ENCODE measurements at regions not wholly inside any gene's neighbourhood (a gene's known extent, or its start where the extent isn't known, plus 50 kb on each side); places are given as distances from the start of the nearest gene placed in this dataset.

- Histone ChIP-seq H3K4me1 (no peaks in the 10 kb centered on the region), H3K4me2 (no peak overlapping the region), H3K4me3 (no peak overlapping the region), H3K9me3 (no peaks in the 10 kb centered on the region), H3K27ac (no peak overlapping the region)
- 27% methylated on average over 13 of the region's 13 CpGs for WGBS (ENCODE audit: missing lambda C conversion rate)
- no peak for ATAC-seq
- ChIA-PET CTCF (interaction anchor here (11.6 kb wide), 1 partner anchor 439 kb away, joined by 321 read pairs; no protein-coding TSS in a partner anchor), POLR2A (no interaction called here)
- no peak for FAIRE-seq
- DNase-seq (ENCODE audit: low read depth in 1 of 2, low spot score in 1 of 2) = no peak
- no peak for TF ChIP-seq MYC (IDR thresholded peaks at IDR 0.05; ENCODE audit: borderline replicate concordance, low read length)
- TF ChIP-seq RCOR1 (IDR thresholded peaks at IDR 0.05; ENCODE audit: low read depth, low read length) = no peak
- no peak for TF ChIP-seq HMGXB4 (CRISPR knock-in tag; IDR thresholded peaks at IDR 0.05; ENCODE audit: borderline replicate concordance)
- TF ChIP-seq ESRRA (IDR thresholded peaks at IDR 0.05; ENCODE audit: borderline replicate concordance, low read length) = no peak
- TF ChIP-seq HEYL (CRISPR knock-in tag; IDR thresholded peaks at IDR 0.05) = no peak
These were observed 181.3 kb downstream of the IRF8 start for GRCh38 chr16:86080131-86080875.

DNA sequence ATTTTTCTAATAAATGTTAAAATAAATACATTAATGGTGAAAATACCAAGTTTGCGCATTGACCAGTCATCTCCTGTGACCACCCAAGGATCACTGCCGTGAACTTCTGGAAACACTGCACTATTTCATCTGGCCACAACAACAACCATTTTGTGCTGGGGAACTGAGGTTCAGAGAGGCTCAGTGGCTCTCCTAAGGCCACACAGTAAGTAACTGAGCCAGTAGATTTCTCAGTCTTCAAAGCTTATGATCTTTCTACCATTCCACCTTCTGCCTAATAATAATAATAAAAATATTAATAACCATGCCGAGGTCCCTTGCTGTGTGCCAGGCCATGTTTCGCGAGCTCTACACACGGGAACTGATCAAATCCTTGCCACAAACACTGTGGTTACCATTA is 182.0 kb downstream of the IRF8 start:
- WGBS (ENCODE audit: missing lambda C conversion rate) = 51% methylated on average over 6 of the region's 6 CpGs
- peak; percentile 30 for TF ChIP-seq ZFP36 (IDR thresholded peaks at IDR 0.05; ENCODE audit: borderline replicate concordance, partially characterized antibody)
- no peak for TF ChIP-seq JUN (IDR thresholded peaks at IDR 0.05)
- DNase-seq (ENCODE audit: low read depth in 1 of 2, low spot score in 1 of 2) = no peak
- Histone ChIP-seq H3K9me3 (no peaks in the 10 kb centered on the region), H3K27ac (no peak overlapping the region), H3K4me2 (no peak overlapping the region), H3K4me1 (no peaks in the 10 kb centered on the region), H3K4me3 (no peak overlapping the region)
- no peak for ATAC-seq
- POLR2A ChIA-PET = no interaction called here
- CTCF ChIA-PET = interaction anchor here (1.5 to 3.9 kb wide), 2 partner anchors 8 to 436 kb away, joined by 11 to 23 read pairs; no protein-coding TSS in a partner anchor
- FAIRE-seq = no peak

DNA sequence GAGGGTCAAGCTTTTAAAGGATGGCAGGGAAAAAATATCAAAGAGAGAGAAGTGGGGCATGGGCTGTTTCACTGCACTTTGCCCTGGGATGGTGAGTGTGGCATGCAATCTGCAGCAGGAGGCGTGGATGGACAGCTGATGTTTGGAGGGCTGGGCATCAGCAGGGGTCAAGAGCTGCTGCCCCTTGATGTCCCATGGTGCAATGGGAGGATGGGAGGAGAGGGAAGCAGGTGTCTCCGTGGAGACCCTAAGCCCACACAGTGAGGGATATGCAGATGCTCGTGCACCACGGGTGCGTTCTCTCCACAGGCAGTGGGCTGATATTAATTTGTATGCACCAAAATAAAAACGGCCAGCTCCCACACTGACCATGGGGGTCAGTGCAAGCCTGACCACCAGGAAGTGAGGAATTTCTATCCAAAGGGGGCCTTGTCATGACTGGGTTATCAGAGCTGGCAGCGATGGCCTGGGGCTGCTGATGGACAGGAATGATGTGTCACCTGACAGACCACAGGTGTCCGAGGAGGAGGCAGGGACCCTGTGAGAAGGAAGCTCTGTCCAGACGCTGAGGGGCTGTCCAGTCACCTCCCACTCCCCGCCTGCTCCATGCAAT is 183.6 kb downstream of the IRF8 start:
- H3K4me3 ChIP-seq = no peak overlapping the region
- ChIA-PET CTCF (interaction anchor here (0.6 to 3.9 kb wide), 6 partner anchors 10 to 438 kb away, joined by 3 to 23 read pairs (median 6); no protein-coding TSS in a partner anchor), POLR2A (no interaction called here)
- no peak overlapping the region for H3K4me2 ChIP-seq
- no peak overlapping the region for H3K27ac ChIP-seq
- WGBS (ENCODE audit: missing lambda C conversion rate) = 9% methylated on average over 8 of the region's 10 CpGs
- H3K9me3 ChIP-seq = no peaks in the 10 kb centered on the region
- ATAC-seq (no peak), DNase-seq (ENCODE audit: low read depth in 1 of 2, low spot score in 1 of 2) (no peak), FAIRE-seq (no peak)
- no peaks in the 10 kb centered on the region for H3K4me1 ChIP-seq
- TF ChIP-seq PHF8 (IDR thresholded peaks at IDR 0.05; ENCODE audit: borderline replicate concordance, low read depth) = no peak
- TF ChIP-seq MYC (IDR thresholded peaks at IDR 0.05; ENCODE audit: borderline replicate concordance, low read length) = no peak
- TF ChIP-seq, protein P1, sequence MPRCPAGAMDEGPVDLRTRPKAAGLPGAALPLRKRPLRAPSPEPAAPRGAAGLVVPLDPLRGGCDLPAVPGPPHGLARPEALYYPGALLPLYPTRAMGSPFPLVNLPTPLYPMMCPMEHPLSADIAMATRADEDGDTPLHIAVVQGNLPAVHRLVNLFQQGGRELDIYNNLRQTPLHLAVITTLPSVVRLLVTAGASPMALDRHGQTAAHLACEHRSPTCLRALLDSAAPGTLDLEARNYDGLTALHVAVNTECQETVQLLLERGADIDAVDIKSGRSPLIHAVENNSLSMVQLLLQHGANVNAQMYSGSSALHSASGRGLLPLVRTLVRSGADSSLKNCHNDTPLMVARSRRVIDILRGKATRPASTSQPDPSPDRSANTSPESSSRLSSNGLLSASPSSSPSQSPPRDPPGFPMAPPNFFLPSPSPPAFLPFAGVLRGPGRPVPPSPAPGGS (IDR thresholded peaks at IDR 0.05) = no peak
- no peak for TF ChIP-seq FOSB (CRISPR knock-in tag; IDR thresholded peaks at IDR 0.05)
- TF ChIP-seq HOXB5 (CRISPR knock-in tag; IDR thresholded peaks at IDR 0.05) = no peak
- TF ChIP-seq EHMT2 (IDR thresholded peaks at IDR 0.05; ENCODE audit: low read depth) = no peak
- no peak for TF ChIP-seq HDAC2 (IDR thresholded peaks at IDR 0.05)
- no peak for TF ChIP-seq EHF (CRISPR knock-in tag; IDR thresholded peaks at IDR 0.05)
- TF ChIP-seq CTCF (IDR thresholded peaks at IDR 0.05) = no peak
- TF ChIP-seq MAZ (IDR thresholded peaks at IDR 0.05; ENCODE audit: borderline replicate concordance, low read depth, low read length) = no peak
- no peak for TF ChIP-seq REST (IDR thresholded peaks at IDR 0.05)
- TF ChIP-seq PBX3 (IDR thresholded peaks at IDR 0.05) = no peak
- TF ChIP-seq HES2 (IDR thresholded peaks at IDR 0.05) = no peak
- no peak for TF ChIP-seq ESRRA (IDR thresholded peaks at IDR 0.05; ENCODE audit: borderline replicate concordance, low read length)

All from A549 (cell line).